NCI-H2196 treated with DMSO at 0.1 percent for 48 hours (cell line): ENCODE measurements at regions not wholly inside any gene's neighbourhood (a gene's known extent, or its start where the extent isn't known, plus 50 kb on each side); places are given as distances from the start of the nearest gene placed in this dataset.
"Not testable (repeated sequence)": the region's sequence is repeated elsewhere in the genome, so short reads cannot be mapped to it uniquely, and the experiment has no call there.

ENCODE experiments used
- DNase-seq: peaks from one replicate; lab custom pipeline; 2025; ENCODE audit not compliant: unreplicated experiment; lab: John Stamatoyannopoulos, UW

- no peak for DNase-seq
Measured at GRCh38 chr21:16460936-16461335, 731.2 kb downstream of the USP25 start.

- DNase-seq: not testable (repeated sequence)
Measured at GRCh38 chr21:16464211-16464889, 734.6 kb downstream of the USP25 start.

GRCh38 chr21:16468184-16468583 is 738.4 kb downstream of the USP25 start:
- no peak for DNase-seq

GRCh38 chr21:16473988-16474387 is 744.2 kb downstream of the USP25 start:
- no peak for DNase-seq

GRCh38 chr21:16476056-16476825 is 746.5 kb downstream of the USP25 start:
- DNase-seq: no peak

GRCh38 chr21:16488042-16488441 is 758.3 kb downstream of the USP25 start:
- no peak for DNase-seq

GRCh38 chr21:16492356-16492755 is 762.6 kb downstream of the USP25 start:
- no peak for DNase-seq

- no peak for DNase-seq
Measured at GRCh38 chr21:16492892-16493291, 763.1 kb downstream of the USP25 start.

GRCh38 chr21:16496609-16497008 is 766.8 kb downstream of the USP25 start:
- no peak for DNase-seq

GRCh38 chr21:16500271-16500670 is 770.5 kb downstream of the USP25 start:
- no peak for DNase-seq

- no peak for DNase-seq
Measured at GRCh38 chr21:16502273-16502672, 772.5 kb downstream of the USP25 start.

- DNase-seq: no peak
Measured at GRCh38 chr21:16502897-16503296, 773.1 kb downstream of the USP25 start.

- no peak for DNase-seq
Measured at GRCh38 chr21:16504281-16504680, 774.5 kb downstream of the USP25 start.

GRCh38 chr21:16504766-16505165 is 775.0 kb downstream of the USP25 start:
- no peak for DNase-seq

- DNase-seq: no peak
Measured at GRCh38 chr21:16509476-16509875, 779.7 kb downstream of the USP25 start.

- DNase-seq: no peak
Measured at GRCh38 chr21:16514316-16514715, 784.5 kb downstream of the USP25 start.

GRCh38 chr21:16517383-16517782 is 787.6 kb downstream of the USP25 start:
- no peak for DNase-seq

- DNase-seq: no peak
Measured at GRCh38 chr21:16519036-16519435, 789.3 kb downstream of the USP25 start.

- no peak for DNase-seq
Measured at GRCh38 chr21:16519644-16520043, 789.9 kb downstream of the USP25 start.

GRCh38 chr21:16522548-16522947 is 792.8 kb downstream of the USP25 start:
- no peak for DNase-seq

GRCh38 chr21:16530656-16531055 is 800.9 kb downstream of the USP25 start:
- DNase-seq: no peak

- DNase-seq: no peak
Measured at GRCh38 chr21:16532840-16533239, 803.1 kb downstream of the USP25 start.
